ENCODE measurements at regions not wholly inside any gene's neighbourhood (a gene's known extent, or its start where the extent isn't known, plus 50 kb on each side); places are given as distances from the start of the nearest gene placed in this dataset.
"Not testable (repeated sequence)": the region's sequence is repeated elsewhere in the genome, so short reads cannot be mapped to it uniquely, and the experiment has no call there.

GRCh38 chr12:131659484-131659883 is 51.4 kb upstream of the SFSWAP start:
- TF ChIP-seq CTCF (IDR thresholded peaks at IDR 0.05; ENCODE audit: insufficient read depth, low read length); POLR2AphosphoS5 (IDR thresholded peaks at IDR 0.05; ENCODE audit: low read depth); GABPA (IDR thresholded peaks at IDR 0.05; ENCODE audit: low read depth): not testable (repeated sequence)
- TF ChIP-seq, protein P1, sequence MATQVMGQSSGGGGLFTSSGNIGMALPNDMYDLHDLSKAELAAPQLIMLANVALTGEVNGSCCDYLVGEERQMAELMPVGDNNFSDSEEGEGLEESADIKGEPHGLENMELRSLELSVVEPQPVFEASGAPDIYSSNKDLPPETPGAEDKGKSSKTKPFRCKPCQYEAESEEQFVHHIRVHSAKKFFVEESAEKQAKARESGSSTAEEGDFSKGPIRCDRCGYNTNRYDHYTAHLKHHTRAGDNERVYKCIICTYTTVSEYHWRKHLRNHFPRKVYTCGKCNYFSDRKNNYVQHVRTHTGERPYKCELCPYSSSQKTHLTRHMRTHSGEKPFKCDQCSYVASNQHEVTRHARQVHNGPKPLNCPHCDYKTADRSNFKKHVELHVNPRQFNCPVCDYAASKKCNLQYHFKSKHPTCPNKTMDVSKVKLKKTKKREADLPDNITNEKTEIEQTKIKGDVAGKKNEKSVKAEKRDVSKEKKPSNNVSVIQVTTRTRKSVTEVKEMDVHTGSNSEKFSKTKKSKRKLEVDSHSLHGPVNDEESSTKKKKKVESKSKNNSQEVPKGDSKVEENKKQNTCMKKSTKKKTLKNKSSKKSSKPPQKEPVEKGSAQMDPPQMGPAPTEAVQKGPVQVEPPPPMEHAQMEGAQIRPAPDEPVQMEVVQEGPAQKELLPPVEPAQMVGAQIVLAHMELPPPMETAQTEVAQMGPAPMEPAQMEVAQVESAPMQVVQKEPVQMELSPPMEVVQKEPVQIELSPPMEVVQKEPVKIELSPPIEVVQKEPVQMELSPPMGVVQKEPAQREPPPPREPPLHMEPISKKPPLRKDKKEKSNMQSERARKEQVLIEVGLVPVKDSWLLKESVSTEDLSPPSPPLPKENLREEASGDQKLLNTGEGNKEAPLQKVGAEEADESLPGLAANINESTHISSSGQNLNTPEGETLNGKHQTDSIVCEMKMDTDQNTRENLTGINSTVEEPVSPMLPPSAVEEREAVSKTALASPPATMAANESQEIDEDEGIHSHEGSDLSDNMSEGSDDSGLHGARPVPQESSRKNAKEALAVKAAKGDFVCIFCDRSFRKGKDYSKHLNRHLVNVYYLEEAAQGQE (IDR thresholded peaks at IDR 0.05; ENCODE audit: insufficient replicate concordance, low read depth): not testable (repeated sequence)
